HCT116 (cell line): ENCODE measurements at regions not wholly inside any gene's neighbourhood (a gene's known extent, or its start where the extent isn't known, plus 50 kb on each side); places are given as distances from the start of the nearest gene placed in this dataset.

Source experiments
- ATAC-seq: fragments of 200-7000 bp; cut with Tn5 transposase; 2 replicates; pipeline ENCODE4 v1.9.1; 2020; ENCODE audit warnings: mild to moderate bottlenecking, moderate library complexity
- BruUV-seq: library from RNA; stranded (reverse); fragments of 400-500 nt; replicated peaks from 2 replicates; lab custom pipeline; 2021; lab: Mats Ljungman, UMichigan
- CTCF ChIA-PET: fragments of 300-600 bp; sonication (Branson Sonifier 250); formaldehyde crosslinking; loops from one replicate; lab custom pipeline; 2021; ENCODE audit warnings: antibody characterized with exemption; lab: Charles Lee
- POLR2A ChIA-PET: fragments of 300-600, 350-600 bp; sonication (Branson Sonifier 250); formaldehyde crosslinking; loops from one replicate; lab custom pipeline; 2021; ENCODE audit warnings: antibody characterized with exemption; lab: Charles Lee
- RAD21 ChIA-PET, 2 experiments: fragments of 300-600 bp; sonication (Branson Sonifier 250); formaldehyde crosslinking; loops; one replicate each; lab custom pipeline; 2023; ENCODE audit warnings: low total read pairs in 2 of 2; ENCODE audit not compliant: uncharacterized antibody in 2 of 2, unreplicated experiment in 2 of 2, low non-redundant PET in 1 of 2; lab: Charles Lee
- DNase-seq: peaks from one replicate; pipeline ENCODE4 v3.0.0-alpha.2; 2010; ENCODE audit warnings: low read depth, low spot score
- H2AFZ ChIP-seq: fragments of 200-600 bp; shearing (Covaris generic), sonication (generic); 2 replicates; pipeline ENCODE4 v1.6.1; 2017; ENCODE audit warnings: low read depth, mixed run types, mixed read lengths, antibody characterized with exemption, low read length; ENCODE audit not compliant: poor library complexity, severe bottlenecking
- H3K27ac ChIP-seq: 2 replicates; pipeline ENCODE4 v1.5.1; 2012; ENCODE audit warnings: low read depth, low read length
- H3K27me3 ChIP-seq: fragments of 200-600 bp; sonication (generic); 2 replicates; pipeline ENCODE4 v1.6.1; 2016; ENCODE audit warnings: mixed run types, low read length, mixed read lengths; ENCODE audit not compliant: insufficient read depth
- H3K36me3 ChIP-seq, 2 experiments: fragments of 200-500 bp in 1 of 2; fragments of 200-600 bp in 1 of 2; sonication (Bioruptor generic) in 1 of 2; sonication (generic) in 1 of 2; 2 replicates each; pipeline versions ENCODE4 v1.5.1 to v1.6.1; 2014 to 2016; ENCODE audit warnings: low read length in 2 of 2, inconsistent platforms in 1 of 2, mixed read lengths in 1 of 2, mixed run types in 1 of 2; ENCODE audit not compliant: insufficient read depth in 2 of 2, control insufficient read depth in 1 of 2
- H3K4me1 ChIP-seq, 2 experiments: fragments of 200-600 bp in 1 of 2; sonication (generic) in 1 of 2; 2 replicates each; pipeline versions ENCODE4 v1.5.1 to v1.6.1; 2012 to 2017; ENCODE audit warnings: low read length in 2 of 2, inconsistent platforms in 1 of 2, mild to moderate bottlenecking in 1 of 2, mixed read lengths in 1 of 2, mixed run types in 1 of 2, moderate library complexity in 1 of 2; ENCODE audit not compliant: insufficient read depth in 2 of 2, control insufficient read depth in 1 of 2
- H3K4me2 ChIP-seq: fragments of 200-600 bp; sonication (generic); 2 replicates; pipeline ENCODE4 v1.6.1; 2017; ENCODE audit warnings: mixed run types, low read length, mixed read lengths
- H3K4me3 ChIP-seq, 2 experiments: fragments of 200-600 bp in 1 of 2; sonication (generic) in 1 of 2; replicated peaks in 1 of 2; 2 replicates each; pipeline ENCODE4 v1.5.1; 2011 to 2016; ENCODE audit warnings: low read length in 2 of 2, control low read depth in 1 of 2, low read depth in 1 of 2, mild to moderate bottlenecking in 1 of 2, mixed read lengths in 1 of 2, mixed run types in 1 of 2
- H3K79me2 ChIP-seq: fragments of 200-600 bp; sonication (generic); 2 replicates; pipeline ENCODE4 v1.6.1; 2017; ENCODE audit warnings: mild to moderate bottlenecking, mixed run types, low read length, moderate library complexity, mixed read lengths; ENCODE audit not compliant: insufficient read depth
- H3K9ac ChIP-seq: fragments of 200-600 bp; sonication (generic); 2 replicates; pipeline ENCODE4 v1.6.1; 2016; ENCODE audit warnings: low read length, mixed read lengths
- H3K9me2 ChIP-seq: fragments of 200-600 bp; sonication (generic), shearing (Covaris generic); 2 replicates; pipeline ENCODE4 v1.6.1; 2017; ENCODE audit warnings: mixed run types, mild to moderate bottlenecking, moderate library complexity; ENCODE audit not compliant: insufficient read depth
- H3K9me3 ChIP-seq, 2 experiments: fragments of 200-500 bp in 1 of 2; fragments of 200-600 bp in 1 of 2; sonication (Bioruptor generic) in 1 of 2; sonication (generic) in 1 of 2; 2 replicates each; pipeline ENCODE4 v1.6.1; 2014 to 2017; ENCODE audit warnings: low read length in 2 of 2, mixed read lengths in 2 of 2, inconsistent platforms in 1 of 2, low read depth in 1 of 2, mild to moderate bottlenecking in 1 of 2, mixed run types in 1 of 2, moderate library complexity in 1 of 2; ENCODE audit not compliant: control insufficient read depth in 1 of 2, insufficient read depth in 1 of 2
- H4K20me1 ChIP-seq: fragments of 200-600 bp; sonication (generic), shearing (Covaris generic); 2 replicates; pipeline ENCODE4 v1.6.1; 2017; ENCODE audit warnings: mixed run types, mild to moderate bottlenecking, moderate library complexity; ENCODE audit not compliant: insufficient read depth
- ELF1 ChIP-seq: IDR thresholded peaks from 2 replicates; pipeline ENCODE4 v1.6.1; 2012; ENCODE audit warnings: low read depth, borderline replicate concordance
- EZH2 ChIP-seq: fragments of 200-600 bp; sonication (generic); IDR thresholded peaks from 2 replicates; pipeline ENCODE4 v1.6.1; 2017; ENCODE audit warnings: antibody characterized with exemption, mixed run types
- FOSL1 ChIP-seq: IDR thresholded peaks from 2 replicates; pipeline ENCODE4 v1.6.1; 2012; ENCODE audit warnings: low read depth
- JUND ChIP-seq: IDR thresholded peaks from 2 replicates; pipeline ENCODE4 v1.6.1; 2012
- POLR2AphosphoS5 ChIP-seq: IDR thresholded peaks from 2 replicates; pipeline ENCODE4 v1.6.1; 2011; ENCODE audit warnings: mild to moderate bottlenecking, low read depth, low read length, moderate library complexity
- SIN3A ChIP-seq: IDR thresholded peaks from 2 replicates; pipeline ENCODE4 v1.6.1; 2012; ENCODE audit warnings: low read depth
- SRF ChIP-seq: IDR thresholded peaks from 2 replicates; pipeline ENCODE4 v1.6.1; 2012; ENCODE audit warnings: low read depth
- TCF7L2 ChIP-seq: IDR thresholded peaks from 2 replicates; pipeline ENCODE4 v1.7.0; 2011; ENCODE audit warnings: borderline replicate concordance, inconsistent platforms; ENCODE audit not compliant: insufficient read depth, insufficient read length; ENCODE audit errors: extremely low read depth
- YY1 ChIP-seq: IDR thresholded peaks from 2 replicates; pipeline ENCODE4 v1.6.1; 2011; ENCODE audit warnings: low read length, low read depth, moderate library complexity, mild to moderate bottlenecking; ENCODE audit not compliant: insufficient replicate concordance; ENCODE audit errors: extremely low read depth
- ZFX ChIP-seq: fragments of 450-650 bp; IDR thresholded peaks from 2 replicates; pipeline ENCODE4 v1.6.1; 2017
- intact Hi-C: fragments of 100-400 bp; cut with micrococcal nuclease; formaldehyde crosslinking; loops from 2 replicates; pipeline ENCODE4 v1.10.0; 2022
- TF ChIP-seq, protein P1 (sequence below): IDR thresholded peaks from 2 replicates; pipeline ENCODE4 v1.6.1; 2012
- TF ChIP-seq, protein P2 (sequence below): IDR thresholded peaks from 2 replicates; pipeline ENCODE4 v1.6.1; 2011; ENCODE audit warnings: mild to moderate bottlenecking, low read length, moderate library complexity; ENCODE audit not compliant: insufficient replicate concordance; ENCODE audit errors: extremely low read depth
- TF ChIP-seq, protein P3 (sequence below): IDR thresholded peaks from 2 replicates; pipeline ENCODE4 v1.6.1; 2012
- TF ChIP-seq, protein P4 (sequence below): IDR thresholded peaks from 2 replicates; pipeline ENCODE4 v1.6.1; 2012; ENCODE audit warnings: low read depth

DNA sequence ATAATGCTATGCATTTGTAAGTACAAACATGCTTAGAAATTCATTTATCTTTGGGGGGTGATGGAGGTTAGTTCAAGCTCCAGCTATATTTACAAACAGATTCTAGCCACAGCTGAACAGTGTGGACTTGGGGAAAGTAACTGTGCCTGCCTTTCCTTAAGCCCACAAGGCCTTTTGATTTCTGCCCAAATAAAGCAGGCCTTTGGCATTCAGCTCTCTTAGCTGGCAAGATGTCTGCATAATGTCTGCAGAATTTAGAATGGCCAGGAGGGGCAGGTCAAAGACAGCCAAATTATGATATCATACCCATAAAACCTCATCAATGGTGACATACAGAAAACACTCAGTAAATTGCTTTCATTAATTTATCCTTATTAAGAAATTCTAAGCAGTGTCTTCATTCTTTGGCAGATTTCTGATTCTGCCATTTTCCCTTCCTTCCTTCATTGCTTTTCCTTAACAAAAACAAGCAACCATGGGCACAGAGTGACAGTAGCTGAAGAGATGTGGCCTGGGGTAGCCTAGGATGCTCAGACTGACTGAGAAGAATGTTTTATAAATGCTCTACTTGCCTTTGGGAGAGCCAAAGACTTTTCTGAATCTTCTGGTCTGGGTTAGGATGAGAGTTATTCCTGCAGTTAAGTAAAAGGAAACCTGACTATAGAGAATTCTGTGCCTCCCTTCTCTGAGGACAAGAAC, 538.7 kb upstream of the NR3C2 start:
- POLR2A ChIA-PET = no interaction called here
- RAD21 ChIA-PET = no interaction called here
- Histone ChIP-seq H3K4me2 (no peak overlapping the region), H3K27me3 (no peaks in the 10 kb centered on the region), H3K9me2 (no peaks in the 10 kb centered on the region), H4K20me1 (no peaks in the 10 kb centered on the region), H3K79me2 (no peaks in the 10 kb centered on the region), H3K27ac (no peak overlapping the region), H3K9ac (no peak overlapping the region), H2AFZ (no peak overlapping the region), H3K9me3 (no peaks in the 10 kb centered on the region), H3K36me3 (no peaks in the 10 kb centered on the region), H3K4me1 (no peaks in the 10 kb centered on the region), H3K4me3 (no peak overlapping the region)
- CTCF ChIA-PET = no interaction called here
- DNase-seq (no peak), ATAC-seq (no peak)
- intact Hi-C loops = no loop called here
- no TSS peak for BruUV-seq
- TF ChIP-seq ZFX (no peak), JUND (no peak), FOSL1 (no peak), TCF7L2 (no peak), EZH2 (no peak), POLR2AphosphoS5 (no peak), SIN3A (no peak), SRF (no peak), YY1 (no peak), ELF1 (no peak)
- TF ChIP-seq, protein P1, sequence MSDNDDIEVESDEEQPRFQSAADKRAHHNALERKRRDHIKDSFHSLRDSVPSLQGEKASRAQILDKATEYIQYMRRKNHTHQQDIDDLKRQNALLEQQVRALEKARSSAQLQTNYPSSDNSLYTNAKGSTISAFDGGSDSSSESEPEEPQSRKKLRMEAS = no peak
- TF ChIP-seq, protein P2, sequence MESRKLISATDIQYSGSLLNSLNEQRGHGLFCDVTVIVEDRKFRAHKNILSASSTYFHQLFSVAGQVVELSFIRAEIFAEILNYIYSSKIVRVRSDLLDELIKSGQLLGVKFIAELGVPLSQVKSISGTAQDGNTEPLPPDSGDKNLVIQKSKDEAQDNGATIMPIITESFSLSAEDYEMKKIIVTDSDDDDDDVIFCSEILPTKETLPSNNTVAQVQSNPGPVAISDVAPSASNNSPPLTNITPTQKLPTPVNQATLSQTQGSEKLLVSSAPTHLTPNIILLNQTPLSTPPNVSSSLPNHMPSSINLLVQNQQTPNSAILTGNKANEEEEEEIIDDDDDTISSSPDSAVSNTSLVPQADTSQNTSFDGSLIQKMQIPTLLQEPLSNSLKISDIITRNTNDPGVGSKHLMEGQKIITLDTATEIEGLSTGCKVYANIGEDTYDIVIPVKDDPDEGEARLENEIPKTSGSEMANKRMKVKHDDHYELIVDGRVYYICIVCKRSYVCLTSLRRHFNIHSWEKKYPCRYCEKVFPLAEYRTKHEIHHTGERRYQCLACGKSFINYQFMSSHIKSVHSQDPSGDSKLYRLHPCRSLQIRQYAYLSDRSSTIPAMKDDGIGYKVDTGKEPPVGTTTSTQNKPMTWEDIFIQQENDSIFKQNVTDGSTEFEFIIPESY = no peak
- TF ChIP-seq, protein P3, sequence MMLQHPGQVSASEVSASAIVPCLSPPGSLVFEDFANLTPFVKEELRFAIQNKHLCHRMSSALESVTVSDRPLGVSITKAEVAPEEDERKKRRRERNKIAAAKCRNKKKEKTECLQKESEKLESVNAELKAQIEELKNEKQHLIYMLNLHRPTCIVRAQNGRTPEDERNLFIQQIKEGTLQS = no peak
- TF ChIP-seq, protein P4, sequence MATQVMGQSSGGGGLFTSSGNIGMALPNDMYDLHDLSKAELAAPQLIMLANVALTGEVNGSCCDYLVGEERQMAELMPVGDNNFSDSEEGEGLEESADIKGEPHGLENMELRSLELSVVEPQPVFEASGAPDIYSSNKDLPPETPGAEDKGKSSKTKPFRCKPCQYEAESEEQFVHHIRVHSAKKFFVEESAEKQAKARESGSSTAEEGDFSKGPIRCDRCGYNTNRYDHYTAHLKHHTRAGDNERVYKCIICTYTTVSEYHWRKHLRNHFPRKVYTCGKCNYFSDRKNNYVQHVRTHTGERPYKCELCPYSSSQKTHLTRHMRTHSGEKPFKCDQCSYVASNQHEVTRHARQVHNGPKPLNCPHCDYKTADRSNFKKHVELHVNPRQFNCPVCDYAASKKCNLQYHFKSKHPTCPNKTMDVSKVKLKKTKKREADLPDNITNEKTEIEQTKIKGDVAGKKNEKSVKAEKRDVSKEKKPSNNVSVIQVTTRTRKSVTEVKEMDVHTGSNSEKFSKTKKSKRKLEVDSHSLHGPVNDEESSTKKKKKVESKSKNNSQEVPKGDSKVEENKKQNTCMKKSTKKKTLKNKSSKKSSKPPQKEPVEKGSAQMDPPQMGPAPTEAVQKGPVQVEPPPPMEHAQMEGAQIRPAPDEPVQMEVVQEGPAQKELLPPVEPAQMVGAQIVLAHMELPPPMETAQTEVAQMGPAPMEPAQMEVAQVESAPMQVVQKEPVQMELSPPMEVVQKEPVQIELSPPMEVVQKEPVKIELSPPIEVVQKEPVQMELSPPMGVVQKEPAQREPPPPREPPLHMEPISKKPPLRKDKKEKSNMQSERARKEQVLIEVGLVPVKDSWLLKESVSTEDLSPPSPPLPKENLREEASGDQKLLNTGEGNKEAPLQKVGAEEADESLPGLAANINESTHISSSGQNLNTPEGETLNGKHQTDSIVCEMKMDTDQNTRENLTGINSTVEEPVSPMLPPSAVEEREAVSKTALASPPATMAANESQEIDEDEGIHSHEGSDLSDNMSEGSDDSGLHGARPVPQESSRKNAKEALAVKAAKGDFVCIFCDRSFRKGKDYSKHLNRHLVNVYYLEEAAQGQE = no peak
